Ishikawa (cell line): ENCODE measurements at regions not wholly inside any gene's neighbourhood (a gene's known extent, or its start where the extent isn't known, plus 50 kb on each side); places are given as distances from the start of the nearest gene placed in this dataset.

Experiments
- CEBPB ChIP-seq: IDR thresholded peaks from 2 replicates; pipeline ENCODE4 v1.6.1; 2012
- CREB1 ChIP-seq: IDR thresholded peaks from 2 replicates; pipeline ENCODE4 v1.6.1; 2012; ENCODE audit warnings: low read depth
- EGR1 ChIP-seq: IDR thresholded peaks from 2 replicates; pipeline ENCODE4 v1.6.1; 2012
- EP300 ChIP-seq: IDR thresholded peaks from 2 replicates; pipeline ENCODE4 v1.6.1; 2012; ENCODE audit warnings: borderline replicate concordance
- FOXM1 ChIP-seq: IDR thresholded peaks from 2 replicates; pipeline ENCODE4 v1.6.1; 2012; ENCODE audit warnings: low read depth, borderline replicate concordance
- NFIC ChIP-seq: IDR thresholded peaks from 2 replicates; pipeline ENCODE4 v1.6.1; 2012
- RAD21 ChIP-seq: IDR thresholded peaks from 2 replicates; pipeline ENCODE4 v1.6.1; 2012; ENCODE audit warnings: low read depth
- TAF1 ChIP-seq: IDR thresholded peaks from 2 replicates; pipeline ENCODE4 v1.6.1; 2012; ENCODE audit warnings: low read depth, mild to moderate bottlenecking
- TCF12 ChIP-seq: IDR thresholded peaks from 2 replicates; pipeline ENCODE4 v1.6.1; 2012; ENCODE audit warnings: low read depth
- TEAD4 ChIP-seq: IDR thresholded peaks from 2 replicates; pipeline ENCODE4 v1.6.1; 2012
- YY1 ChIP-seq: IDR thresholded peaks from 2 replicates; pipeline ENCODE4 v1.6.1; 2012; ENCODE audit warnings: low read depth
- ZBTB7A ChIP-seq: IDR thresholded peaks from 2 replicates; pipeline ENCODE4 v1.6.1; 2012; ENCODE audit warnings: low read depth
- TF ChIP-seq, protein P1 (sequence below): IDR thresholded peaks from 2 replicates; pipeline ENCODE4 v1.6.1; 2012
- TF ChIP-seq, protein P2 (sequence below): IDR thresholded peaks from 2 replicates; pipeline ENCODE4 v1.6.1; 2012
- TF ChIP-seq, protein P3 (sequence below): IDR thresholded peaks from 2 replicates; pipeline ENCODE4 v1.6.1; 2012; ENCODE audit warnings: low read depth, mild to moderate bottlenecking

DNA sequence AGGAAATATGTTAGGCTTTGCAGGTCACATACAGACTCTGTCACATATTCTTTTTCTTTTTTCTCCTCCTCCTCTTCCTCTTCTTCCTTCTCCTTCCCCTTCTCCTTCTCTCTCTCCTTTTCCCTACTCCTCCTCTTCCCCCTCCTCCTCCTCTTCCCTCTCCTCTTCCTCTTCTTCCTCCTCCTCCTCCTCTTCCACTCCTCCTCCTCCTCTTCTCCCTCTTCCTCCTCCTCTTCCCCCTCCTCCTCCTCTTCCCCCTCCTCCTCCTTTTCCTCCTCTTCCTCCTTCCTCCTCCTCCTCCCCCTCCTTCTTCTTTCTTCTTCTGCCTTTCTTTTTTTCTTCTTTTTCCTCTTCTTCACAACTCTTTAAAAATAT is 159.8 kb downstream of the KIF20B start:
- TF ChIP-seq TAF1 (no peak), RAD21 (no peak), ZBTB7A (no peak), YY1 (no peak), EGR1 (no peak), CEBPB (no peak)
- TF ChIP-seq, protein P1, sequence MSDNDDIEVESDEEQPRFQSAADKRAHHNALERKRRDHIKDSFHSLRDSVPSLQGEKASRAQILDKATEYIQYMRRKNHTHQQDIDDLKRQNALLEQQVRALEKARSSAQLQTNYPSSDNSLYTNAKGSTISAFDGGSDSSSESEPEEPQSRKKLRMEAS, result no peak

DNA sequence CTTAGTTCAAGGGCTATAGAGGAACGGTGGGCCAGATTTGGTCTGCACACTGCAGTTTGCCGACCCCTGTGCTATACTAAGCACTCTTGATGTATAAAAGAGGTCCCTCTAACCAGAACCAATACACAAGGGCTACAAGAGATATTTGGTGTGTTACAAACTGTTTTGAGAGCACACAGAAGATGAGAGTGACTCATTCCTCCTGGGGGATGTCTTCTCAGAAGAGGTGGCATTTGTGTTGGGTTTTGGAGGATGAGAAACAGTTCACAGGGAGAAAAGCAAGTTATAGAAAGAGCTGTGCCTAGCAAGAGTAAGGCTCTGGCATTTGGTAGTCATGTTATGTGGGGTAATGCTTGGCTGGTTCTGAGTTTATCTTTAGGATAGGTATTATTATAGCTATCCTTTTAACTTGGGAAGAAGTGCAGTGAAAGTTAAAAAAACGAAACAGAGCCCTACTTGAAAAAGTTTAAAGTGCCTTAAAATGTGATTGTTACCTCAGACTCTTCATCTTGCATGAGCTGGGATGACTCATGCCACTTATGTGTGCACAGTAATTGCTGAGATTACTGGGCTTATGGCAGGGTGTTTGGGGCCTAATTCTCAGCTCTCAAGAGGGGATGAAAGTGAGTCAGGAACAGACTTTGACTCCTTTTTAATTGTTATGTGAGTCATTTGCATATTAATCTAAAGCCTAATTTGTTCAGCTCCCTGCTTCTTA is 160.4 kb downstream of the KIF20B start:
- TF ChIP-seq, protein P2, sequence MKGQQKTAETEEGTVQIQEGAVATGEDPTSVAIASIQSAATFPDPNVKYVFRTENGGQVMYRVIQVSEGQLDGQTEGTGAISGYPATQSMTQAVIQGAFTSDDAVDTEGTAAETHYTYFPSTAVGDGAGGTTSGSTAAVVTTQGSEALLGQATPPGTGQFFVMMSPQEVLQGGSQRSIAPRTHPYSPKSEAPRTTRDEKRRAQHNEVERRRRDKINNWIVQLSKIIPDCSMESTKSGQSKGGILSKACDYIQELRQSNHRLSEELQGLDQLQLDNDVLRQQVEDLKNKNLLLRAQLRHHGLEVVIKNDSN, result no peak
- TF ChIP-seq NFIC, result no peak
- no peak for TF ChIP-seq CEBPB
- no peak for TF ChIP-seq YY1
- no peak for TF ChIP-seq TCF12
- TF ChIP-seq, protein P1, result no peak
- TF ChIP-seq TEAD4, result no peak
- no peak for TF ChIP-seq RAD21
- TF ChIP-seq TAF1, result no peak
- TF ChIP-seq FOXM1, result no peak
- TF ChIP-seq ZBTB7A, result no peak

DNA sequence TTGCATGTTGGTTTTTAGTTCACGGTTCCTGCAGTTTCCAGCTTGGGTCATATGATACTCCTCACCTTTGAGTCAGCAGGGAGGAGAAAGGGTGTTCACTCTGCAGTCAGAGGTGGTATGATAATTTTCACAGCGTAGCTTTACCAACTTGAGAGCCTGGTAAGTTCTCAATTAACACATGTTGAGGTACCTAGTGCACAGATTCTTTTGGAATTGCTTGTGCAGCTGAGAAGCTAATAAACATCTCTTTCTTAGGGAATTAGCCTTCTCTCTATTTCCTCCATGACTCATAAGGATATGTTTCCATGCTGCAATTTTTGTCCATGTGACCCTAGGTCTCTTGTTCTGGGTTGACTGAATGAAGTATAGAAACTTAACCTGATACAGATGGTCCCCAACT is 166.6 kb downstream of the KIF20B start:
- TF ChIP-seq TCF12 (no peak), YY1 (no peak), TEAD4 (no peak), RAD21 (no peak), TAF1 (no peak), CREB1 (no peak), FOXM1 (no peak), EGR1 (no peak), ZBTB7A (no peak), EP300 (no peak), CEBPB (no peak), NFIC (no peak)
- TF ChIP-seq, protein P2, result no peak
- TF ChIP-seq, protein P1, result no peak

DNA sequence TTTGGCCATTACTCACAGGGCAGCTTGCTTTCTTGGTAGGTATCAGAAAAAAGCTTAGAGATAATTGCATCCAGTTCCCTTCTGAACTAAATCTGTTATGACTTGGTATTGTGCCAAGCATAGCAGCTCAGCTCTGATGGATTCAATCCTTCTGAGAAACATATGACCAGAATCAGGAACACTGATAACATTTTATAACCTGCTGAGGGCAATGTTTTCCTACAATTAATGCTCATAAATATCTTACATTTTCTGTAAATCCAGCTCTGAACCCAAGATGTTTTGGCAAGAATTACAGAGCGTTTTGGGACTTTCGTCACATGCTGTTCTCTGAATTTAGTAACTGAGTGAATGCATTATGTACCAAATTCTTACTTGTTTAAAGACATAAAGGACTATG is 167.8 kb downstream of the KIF20B start:
- TF ChIP-seq ZBTB7A (no peak), RAD21 (no peak), CREB1 (no peak), NFIC (no peak), TEAD4 (no peak), EP300 (no peak), YY1 (no peak)
- TF ChIP-seq, protein P3, sequence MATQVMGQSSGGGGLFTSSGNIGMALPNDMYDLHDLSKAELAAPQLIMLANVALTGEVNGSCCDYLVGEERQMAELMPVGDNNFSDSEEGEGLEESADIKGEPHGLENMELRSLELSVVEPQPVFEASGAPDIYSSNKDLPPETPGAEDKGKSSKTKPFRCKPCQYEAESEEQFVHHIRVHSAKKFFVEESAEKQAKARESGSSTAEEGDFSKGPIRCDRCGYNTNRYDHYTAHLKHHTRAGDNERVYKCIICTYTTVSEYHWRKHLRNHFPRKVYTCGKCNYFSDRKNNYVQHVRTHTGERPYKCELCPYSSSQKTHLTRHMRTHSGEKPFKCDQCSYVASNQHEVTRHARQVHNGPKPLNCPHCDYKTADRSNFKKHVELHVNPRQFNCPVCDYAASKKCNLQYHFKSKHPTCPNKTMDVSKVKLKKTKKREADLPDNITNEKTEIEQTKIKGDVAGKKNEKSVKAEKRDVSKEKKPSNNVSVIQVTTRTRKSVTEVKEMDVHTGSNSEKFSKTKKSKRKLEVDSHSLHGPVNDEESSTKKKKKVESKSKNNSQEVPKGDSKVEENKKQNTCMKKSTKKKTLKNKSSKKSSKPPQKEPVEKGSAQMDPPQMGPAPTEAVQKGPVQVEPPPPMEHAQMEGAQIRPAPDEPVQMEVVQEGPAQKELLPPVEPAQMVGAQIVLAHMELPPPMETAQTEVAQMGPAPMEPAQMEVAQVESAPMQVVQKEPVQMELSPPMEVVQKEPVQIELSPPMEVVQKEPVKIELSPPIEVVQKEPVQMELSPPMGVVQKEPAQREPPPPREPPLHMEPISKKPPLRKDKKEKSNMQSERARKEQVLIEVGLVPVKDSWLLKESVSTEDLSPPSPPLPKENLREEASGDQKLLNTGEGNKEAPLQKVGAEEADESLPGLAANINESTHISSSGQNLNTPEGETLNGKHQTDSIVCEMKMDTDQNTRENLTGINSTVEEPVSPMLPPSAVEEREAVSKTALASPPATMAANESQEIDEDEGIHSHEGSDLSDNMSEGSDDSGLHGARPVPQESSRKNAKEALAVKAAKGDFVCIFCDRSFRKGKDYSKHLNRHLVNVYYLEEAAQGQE, result no peak

DNA sequence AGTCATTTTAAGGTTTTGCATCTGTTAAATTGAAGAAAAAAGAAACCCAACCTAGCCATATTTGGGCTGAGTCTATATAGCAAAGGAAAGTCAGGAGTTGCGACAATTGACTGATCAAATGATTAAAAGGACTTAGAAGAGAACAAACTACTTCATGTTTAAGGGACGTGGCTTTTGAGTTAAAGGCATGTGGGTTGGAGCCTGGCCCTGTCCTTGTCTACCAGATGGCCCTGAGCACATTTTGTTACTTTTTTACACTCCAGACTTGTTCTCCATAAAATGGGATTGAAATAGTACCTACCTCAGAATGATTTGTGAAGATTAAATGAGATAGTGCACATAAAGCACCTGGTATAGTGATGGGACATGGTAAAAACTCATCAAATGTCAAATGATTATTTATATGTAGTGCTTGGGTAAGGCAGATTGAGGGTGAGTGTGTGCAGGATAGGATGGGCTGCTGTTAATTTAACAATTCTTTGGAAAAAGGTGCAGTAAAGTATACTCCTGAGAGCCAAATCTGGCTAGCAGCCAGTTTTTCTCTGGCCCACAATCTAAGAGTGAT is 168.3 kb downstream of the KIF20B start:
- TF ChIP-seq TAF1 (no peak), ZBTB7A (no peak), CEBPB (no peak), TCF12 (no peak), EP300 (no peak), TEAD4 (no peak), YY1 (no peak), NFIC (no peak), RAD21 (no peak), FOXM1 (no peak)
- TF ChIP-seq, protein P2, result no peak
- TF ChIP-seq, protein P3, result no peak
